CD4-positive, alpha-beta T cell (primary cell): ENCODE measurements at regions not wholly inside any gene's neighbourhood (a gene's known extent, or its start where the extent isn't known, plus 50 kb on each side); places are given as distances from the start of the nearest gene placed in this dataset.

ENCODE experiments used
- ATAC-seq: fragments of 200-7000 bp; cut with Tn5 transposase; one replicate; pipeline ENCODE4 v1.10.0; 2022; ENCODE audit warnings: mild to moderate bottlenecking; ENCODE audit not compliant: poor library complexity
- CTCF ChIA-PET: fragments of 350-600 bp; sonication (Branson Sonifier 250); formaldehyde crosslinking; loops from one replicate; lab custom pipeline; 2021; ENCODE audit warnings: antibody characterized with exemption, inconsistent platforms; lab: Charles Lee
- POLR2A ChIA-PET: fragments of 350-600 bp; sonication (Branson Sonifier 250); formaldehyde crosslinking; loops from one replicate; lab custom pipeline; 2021; ENCODE audit warnings: antibody characterized with exemption, inconsistent platforms; lab: Charles Lee
- DNase-seq, 14 experiments: peaks; one replicate each; pipeline ENCODE4 v3.0.0-alpha.2; 2013 to 2020; ENCODE audit warnings: mixed read lengths in 2 of 14
- H3K27ac ChIP-seq, 2 donors: one replicate each; pipeline versions ENCODE4 v1.5.1 to v1.7.0; 2013; ENCODE audit warnings: low read length in 2 of 2, low read depth in 1 of 2, mild to moderate bottlenecking in 1 of 2
- H3K27me3 ChIP-seq, 2 experiments: 1 replicate in 1 of 2; 2 replicates in 1 of 2; pipeline versions ENCODE4 v1.6.1 to v1.7.0; 2013; ENCODE audit warnings: low read length in 2 of 2, control low read depth in 1 of 2, mild to moderate bottlenecking in 1 of 2, moderate library complexity in 1 of 2; ENCODE audit not compliant: insufficient read depth in 2 of 2, control insufficient read depth in 1 of 2
- H3K36me3 ChIP-seq: one replicate; pipeline ENCODE4 v1.6.1; 2013; ENCODE audit warnings: low read length, control low read depth; ENCODE audit not compliant: insufficient read depth
- H3K4me1 ChIP-seq: one replicate; pipeline ENCODE4 v1.6.1; 2013; ENCODE audit warnings: low read length, control low read depth; ENCODE audit not compliant: insufficient read depth
- H3K4me3 ChIP-seq: one replicate; pipeline ENCODE4 v1.5.1; 2013; ENCODE audit warnings: mild to moderate bottlenecking, low read length, moderate library complexity
- H3K9me3 ChIP-seq, 2 experiments: 1 replicate in 1 of 2; 2 replicates in 1 of 2; pipeline versions ENCODE4 v1.6.1 to v1.7.0; 2013; ENCODE audit warnings: low read length in 2 of 2, mild to moderate bottlenecking in 2 of 2, control low read depth in 1 of 2, moderate library complexity in 1 of 2; ENCODE audit not compliant: control insufficient read depth in 1 of 2, insufficient read depth in 1 of 2
- H3K27ac Mint-ChIP-seq: one replicate; pipeline ENCODE4 v1.8.0; 2020; ENCODE audit warnings: mixed read lengths
- H3K27me3 Mint-ChIP-seq: one replicate; pipeline ENCODE4 v1.8.0; 2021; ENCODE audit warnings: mixed read lengths
- H3K36me3 Mint-ChIP-seq: one replicate; pipeline ENCODE4 v1.8.0; 2021; ENCODE audit warnings: low read depth, mixed read lengths
- H3K4me1 Mint-ChIP-seq: one replicate; pipeline ENCODE4 v1.8.0; 2021; ENCODE audit warnings: low read depth, mixed read lengths
- H3K4me3 Mint-ChIP-seq: one replicate; pipeline ENCODE4 v1.8.0; 2020; ENCODE audit warnings: mild to moderate bottlenecking, mixed read lengths
- H3K9me3 Mint-ChIP-seq: one replicate; pipeline ENCODE4 v1.8.0; 2020; ENCODE audit warnings: mixed read lengths
- CTCF ChIP-seq: fragments of 200-600 bp; IDR thresholded peaks from one replicate; pipeline ENCODE4 v1.8.0; 2022; ENCODE audit warnings: antibody characterized with exemption, mild to moderate bottlenecking
- intact Hi-C, 2 experiments: fragments of 100-400 bp; cut with DNase I in 1 of 2; cut with micrococcal nuclease in 1 of 2; formaldehyde crosslinking; loops; one replicate each; pipeline versions ENCODE4 v1.15.1 to v1.9.0; 2023 to 2025; cut with DNase I, micrococcal nuclease

GRCh38 chr6:121726596-121726995 lies 291.1 kb downstream of the GJA1 start:
- no peaks in the 10 kb centered on the region for H3K36me3 Mint-ChIP-seq
- Histone ChIP-seq H3K27ac (no peak overlapping the region), H3K36me3 (no peaks in the 10 kb centered on the region), H3K4me3 (no peak overlapping the region), H3K27me3 (no peaks in the 10 kb centered on the region), H3K4me1 (no peaks in the 10 kb centered on the region), H3K9me3 (peaks cover 0 to 14% of the 10 kb centered on the region in 2 experiments)
- no peaks in the 10 kb centered on the region for H3K27me3 Mint-ChIP-seq
- intact Hi-C loops = no loop called here
- TF ChIP-seq CTCF = no peak
- CTCF ChIA-PET = no interaction called here
- H3K27ac Mint-ChIP-seq = no peak overlapping the region
- ATAC-seq (no peak), DNase-seq (no peak)
- H3K9me3 Mint-ChIP-seq = peaks cover 7% of the 10 kb centered on the region
- POLR2A ChIA-PET = no interaction called here
- H3K4me3 Mint-ChIP-seq = no peak overlapping the region
- no peaks in the 10 kb centered on the region for H3K4me1 Mint-ChIP-seq

- H3K4me1 Mint-ChIP-seq = no peaks in the 10 kb centered on the region
- Histone ChIP-seq H3K4me3 (no peak overlapping the region), H3K9me3 (peaks cover 0 to 14% of the 10 kb centered on the region in 2 experiments), H3K27me3 (no peaks in the 10 kb centered on the region), H3K36me3 (no peaks in the 10 kb centered on the region), H3K27ac (no peak overlapping the region), H3K4me1 (no peaks in the 10 kb centered on the region)
- H3K27me3 Mint-ChIP-seq = no peaks in the 10 kb centered on the region
- CTCF ChIA-PET = no interaction called here
- POLR2A ChIA-PET = no interaction called here
- intact Hi-C loops = no loop called here
- no peak overlapping the region for H3K27ac Mint-ChIP-seq
- ATAC-seq (no peak), DNase-seq (no peak)
- H3K9me3 Mint-ChIP-seq = peaks cover 7% of the 10 kb centered on the region
- no peaks in the 10 kb centered on the region for H3K36me3 Mint-ChIP-seq
- no peak for TF ChIP-seq CTCF
- no peak overlapping the region for H3K4me3 Mint-ChIP-seq
Observed at GRCh38 chr6:121730616-121731015, 295.2 kb downstream of the GJA1 start.

- Mint-ChIP-seq H3K9me3 (peaks cover 7% of the 10 kb centered on the region), H3K27ac (no peak overlapping the region), H3K36me3 (no peaks in the 10 kb centered on the region), H3K4me3 (no peak overlapping the region), H3K4me1 (no peaks in the 10 kb centered on the region), H3K27me3 (no peaks in the 10 kb centered on the region)
- no peaks in the 10 kb centered on the region for H3K4me1 ChIP-seq
- no peaks in the 10 kb centered on the region for H3K36me3 ChIP-seq
- no peak overlapping the region for H3K4me3 ChIP-seq
- no peak overlapping the region for H3K27ac ChIP-seq
- POLR2A ChIA-PET = no interaction called here
- H3K27me3 ChIP-seq = no peaks in the 10 kb centered on the region
- intact Hi-C loops = no loop called here
- no peak for TF ChIP-seq CTCF
- H3K9me3 ChIP-seq = peaks cover 0 to 14% of the 10 kb centered on the region in 2 experiments
- DNase-seq (no peak), ATAC-seq (no peak)
- CTCF ChIA-PET = no interaction called here
Observed at GRCh38 chr6:121731381-121731780, 295.9 kb downstream of the GJA1 start.
